GM12872 (cell line): ENCODE measurements at regions not wholly inside any gene's neighbourhood (a gene's known extent, or its start where the extent isn't known, plus 50 kb on each side); places are given as distances from the start of the nearest gene placed in this dataset.

ENCODE experiments used
- CTCF ChIP-seq: IDR thresholded peaks from 3 replicates; pipeline ENCODE4 v1.5.1; 2011; ENCODE audit warnings: low read depth, mild to moderate bottlenecking, low read length, moderate library complexity; ENCODE audit not compliant: insufficient read depth

DNA sequence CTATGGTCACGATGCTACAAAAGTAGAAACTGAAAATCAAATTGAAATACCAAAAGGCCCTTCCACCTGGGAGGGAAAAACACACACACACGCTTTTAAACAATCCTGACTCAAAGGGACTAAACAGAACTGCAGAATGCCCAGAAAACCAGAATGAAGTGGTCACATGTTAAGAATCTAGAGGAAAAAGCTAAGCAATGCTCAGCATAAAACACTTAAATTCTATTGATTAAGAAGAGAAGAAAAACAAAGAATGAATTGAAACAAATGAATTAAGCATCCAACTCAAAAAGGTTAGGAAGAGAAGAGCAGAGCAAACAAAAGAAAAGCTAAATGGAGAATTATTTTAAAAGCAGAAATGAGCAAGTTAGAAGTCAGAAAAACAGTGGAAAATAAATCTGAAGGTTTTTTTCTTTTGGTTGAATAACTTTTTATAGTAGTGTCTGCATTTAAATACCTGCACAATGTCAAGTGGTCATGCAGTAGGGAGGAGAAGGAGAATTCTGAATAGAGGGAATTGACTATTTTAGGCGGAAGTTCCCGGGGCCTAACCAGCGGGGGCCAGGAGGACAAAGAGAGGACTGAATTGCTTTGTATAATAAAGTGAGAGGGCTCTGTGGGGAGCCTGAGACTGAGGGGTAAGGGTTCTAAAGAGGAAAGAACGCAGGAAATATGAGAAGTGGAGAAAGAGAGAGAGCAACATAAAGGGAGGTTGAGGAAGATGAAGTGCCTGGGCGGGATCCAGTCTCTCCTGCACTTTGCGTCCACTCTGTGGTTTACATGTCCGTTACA lies 146.8 kb downstream of the ATPSCKMT start:
- TF ChIP-seq CTCF: no peak

DNA sequence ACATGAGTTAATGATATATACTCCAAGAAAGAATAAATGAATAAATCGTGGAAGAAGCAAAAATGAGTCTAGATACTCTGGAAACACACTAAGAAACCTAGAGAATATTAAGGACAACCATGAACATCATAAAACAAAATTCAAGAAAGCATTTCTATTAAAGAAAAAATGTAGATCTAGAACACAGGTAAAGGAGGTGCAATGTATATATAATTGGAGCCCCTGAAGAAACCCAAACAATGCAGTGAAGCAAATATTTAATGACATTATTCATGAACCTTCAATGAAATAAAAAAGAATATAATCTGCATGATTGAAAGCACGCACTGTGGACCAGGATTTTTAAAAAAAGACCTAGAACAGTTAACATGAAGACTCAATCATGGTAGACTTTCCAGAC lies 150.1 kb downstream of the ATPSCKMT start:
- no peak for TF ChIP-seq CTCF

DNA sequence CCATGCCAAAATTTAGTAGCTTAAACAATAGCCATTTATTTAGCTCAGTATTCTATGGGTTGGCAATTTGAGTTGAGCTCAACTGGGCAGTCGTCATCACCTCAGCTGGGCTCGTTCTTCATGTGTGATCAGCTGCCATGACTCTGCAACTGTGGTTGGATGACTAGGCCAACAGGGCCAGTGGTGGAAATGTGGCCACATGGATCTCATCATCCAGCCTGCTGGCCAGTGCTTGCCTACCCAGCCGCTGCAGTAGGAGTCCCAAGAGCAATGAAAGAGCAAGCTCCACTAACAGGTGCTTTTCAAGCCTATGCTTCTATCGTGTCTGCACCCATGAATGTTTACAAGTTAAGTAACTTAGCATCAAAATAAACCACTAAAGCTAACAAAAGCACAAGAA lies 158.0 kb downstream of the ATPSCKMT start:
- no peak for TF ChIP-seq CTCF

GRCh38 chr5:10090074-10090473 lies 159.6 kb downstream of the ATPSCKMT start:
- no peak for TF ChIP-seq CTCF

DNA sequence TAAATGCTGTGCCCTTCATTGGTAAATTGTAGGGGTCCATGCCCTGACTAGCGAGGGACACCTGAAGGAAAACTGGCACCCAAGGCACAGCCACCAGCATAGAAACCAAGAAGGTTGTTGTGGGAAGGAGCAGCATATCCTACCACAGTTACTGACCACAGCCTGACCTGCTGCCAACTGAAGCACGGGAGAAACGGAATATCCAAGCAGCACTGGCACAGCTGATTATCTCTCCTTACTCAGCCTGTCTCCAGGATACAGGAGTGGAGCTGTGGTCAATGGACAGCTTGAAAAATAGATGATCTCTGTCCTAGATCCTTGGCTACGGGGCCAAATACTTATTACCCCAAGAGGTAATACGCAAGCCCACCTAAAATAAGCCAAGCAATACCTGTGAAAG lies 164.5 kb downstream of the ATPSCKMT start:
- TF ChIP-seq CTCF: no peak

GRCh38 chr5:10081584-10081983 lies 168.1 kb downstream of the ATPSCKMT start:
- no peak for TF ChIP-seq CTCF

DNA sequence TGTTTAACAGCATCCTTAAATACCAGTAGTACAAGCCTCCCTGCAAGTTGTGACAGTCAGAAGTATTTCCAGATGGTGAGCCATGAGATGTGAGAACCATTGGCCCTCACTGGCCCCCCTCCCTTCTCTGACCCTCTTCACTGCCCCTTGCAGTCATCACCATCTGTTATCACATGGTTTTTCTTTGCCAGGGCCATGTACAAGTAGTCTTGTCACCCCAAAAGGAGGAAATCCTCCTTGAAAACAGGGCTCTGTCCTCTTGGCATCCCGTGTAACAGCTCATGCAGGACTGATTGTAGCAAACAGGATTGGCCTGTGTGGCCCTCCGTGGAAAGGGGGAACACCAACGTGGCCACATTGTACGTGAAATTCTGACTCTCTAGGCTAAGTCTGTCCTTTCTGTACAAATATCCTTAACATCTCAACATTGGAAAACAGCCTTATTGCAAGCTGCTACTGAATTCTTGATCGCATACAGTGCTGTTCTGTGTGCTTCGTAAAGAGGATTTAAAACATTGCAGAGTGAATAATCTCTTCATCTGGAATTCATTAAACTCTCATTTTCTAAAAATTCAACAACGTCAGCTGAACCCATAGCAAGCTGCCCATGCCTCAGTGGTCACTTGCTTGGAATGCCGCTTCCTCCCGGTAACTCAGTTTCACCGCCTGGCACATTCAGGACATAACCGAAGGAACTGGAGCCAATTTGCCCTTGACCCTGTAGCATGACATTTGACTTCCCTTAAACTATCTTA lies 171.7 kb downstream of the ATPSCKMT start:
- no peak for TF ChIP-seq CTCF
